Neural cell (in vitro differentiated cells): ENCODE measurements at regions not wholly inside any gene's neighbourhood (a gene's known extent, or its start where the extent isn't known, plus 50 kb on each side); places are given as distances from the start of the nearest gene placed in this dataset.

Experiments
- H2AFZ ChIP-seq: fragments of 200-600, 300-800 bp; sonication (generic), shearing (Covaris generic); 2 replicates; pipeline ENCODE4 v1.6.0; 2014; ENCODE audit warnings: low read depth, mild to moderate bottlenecking, antibody characterized with exemption, low read length, moderate library complexity
- H3F3A ChIP-seq: fragments of 200-600 bp; shearing (Covaris generic); 2 replicates; pipeline ENCODE4 v1.6.1; 2016; ENCODE audit warnings: mild to moderate bottlenecking, moderate library complexity, mixed read lengths, antibody characterized with exemption, low read length; ENCODE audit not compliant: insufficient read depth, poor library complexity, severe bottlenecking
- H3K27ac ChIP-seq: fragments of 200-600, 300-800 bp; sonication (generic), shearing (Covaris generic); 2 replicates; pipeline ENCODE4 v1.5.1; 2014; ENCODE audit warnings: mild to moderate bottlenecking, low read length, moderate library complexity
- H3K27me3 ChIP-seq: fragments of 300-800, 200-600 bp; sonication (generic), shearing (Covaris generic); 2 replicates; pipeline ENCODE4 v1.6.0; 2014; ENCODE audit warnings: mild to moderate bottlenecking, low read depth, low read length, moderate library complexity; ENCODE audit not compliant: insufficient read depth
- H3K36me3 ChIP-seq: fragments of 300-800, 200-600 bp; sonication (generic), shearing (Covaris generic); 2 replicates; pipeline ENCODE4 v1.5.1; 2014; ENCODE audit warnings: mild to moderate bottlenecking, antibody characterized with exemption, low read length, moderate library complexity; ENCODE audit not compliant: insufficient read depth
- H3K4me2 ChIP-seq: fragments of 300-800, 200-600 bp; sonication (generic), shearing (Covaris generic); 2 replicates; pipeline ENCODE4 v1.6.0; 2014; ENCODE audit warnings: mild to moderate bottlenecking, low read length
- H3K4me3 ChIP-seq: fragments of 300-800, 200-600 bp; sonication (generic), shearing (Covaris generic); 2 replicates; pipeline ENCODE4 v1.5.1; 2014; ENCODE audit warnings: mild to moderate bottlenecking, low read length, moderate library complexity
- H3K79me2 ChIP-seq: fragments of 200-600 bp; shearing (Covaris generic); replicated peaks from 2 replicates; pipeline ENCODE4 v1.6.0; 2014; ENCODE audit warnings: mild to moderate bottlenecking, low read length, moderate library complexity; ENCODE audit not compliant: insufficient read depth
- H3K9ac ChIP-seq: fragments of 300-800, 200-600 bp; sonication (generic), shearing (Covaris generic); 2 replicates; pipeline ENCODE4 v1.6.1; 2016; ENCODE audit warnings: mild to moderate bottlenecking, low read length, mixed read lengths
- H3K9me2 ChIP-seq: fragments of 200-600 bp; shearing (Covaris generic); 2 replicates; pipeline ENCODE4 v1.6.1; 2016; ENCODE audit warnings: mild to moderate bottlenecking, low read length, mixed read lengths; ENCODE audit not compliant: insufficient read depth
- H3K9me3 ChIP-seq: fragments of 200-600, 300-800 bp; sonication (generic), shearing (Covaris generic); 2 replicates; pipeline ENCODE4 v1.6.1; 2016; ENCODE audit warnings: mild to moderate bottlenecking, mixed run types, low read length, moderate library complexity, mixed read lengths
- H4K20me1 ChIP-seq: fragments of 200-600 bp; shearing (Covaris generic); 2 replicates; pipeline ENCODE4 v1.6.1; 2016; ENCODE audit warnings: mild to moderate bottlenecking, mixed run types; ENCODE audit not compliant: insufficient read depth
- CTCF ChIP-seq: fragments of 450-650 bp; IDR thresholded peaks from 2 replicates; pipeline ENCODE4 v1.5.1; 2014; ENCODE audit warnings: antibody characterized with exemption, mild to moderate bottlenecking, moderate library complexity; ENCODE audit not compliant: poor library complexity, severe bottlenecking
- EP300 ChIP-seq: fragments of 450-650 bp; conservative IDR thresholded peaks from 2 replicates; pipeline ENCODE4 v1.6.1; 2014; ENCODE audit warnings: antibody characterized with exemption, mild to moderate bottlenecking, moderate library complexity; ENCODE audit not compliant: poor library complexity, severe bottlenecking
- EZH2 ChIP-seq: fragments of 200-600, 300-800 bp; shearing (Covaris generic), sonication (generic); IDR thresholded peaks from 2 replicates; pipeline ENCODE4 v1.6.1; 2014; ENCODE audit warnings: antibody characterized with exemption, low read length, borderline replicate concordance, mild to moderate bottlenecking; ENCODE audit not compliant: insufficient read depth, poor library complexity, severe bottlenecking
- MXI1 ChIP-seq: fragments of 450-650 bp; conservative IDR thresholded peaks from 2 replicates; pipeline ENCODE4 v1.6.1; 2014; ENCODE audit warnings: antibody characterized with exemption, mild to moderate bottlenecking; ENCODE audit not compliant: poor library complexity, severe bottlenecking
- POLR2AphosphoS5 ChIP-seq: IDR thresholded peaks from 2 replicates; pipeline ENCODE4 v1.6.1; 2012
- RAD21 ChIP-seq: fragments of 450-650 bp; conservative IDR thresholded peaks from 2 replicates; pipeline ENCODE4 v1.6.1; 2014; ENCODE audit warnings: antibody characterized with exemption, mild to moderate bottlenecking, moderate library complexity
- REST ChIP-seq: IDR thresholded peaks from 2 replicates; pipeline ENCODE4 v1.6.1; 2012; ENCODE audit warnings: borderline replicate concordance
- SMC3 ChIP-seq: fragments of 450-650 bp; conservative IDR thresholded peaks from 2 replicates; pipeline ENCODE4 v1.6.1; 2014; ENCODE audit warnings: antibody characterized with exemption, mild to moderate bottlenecking, moderate library complexity; ENCODE audit not compliant: poor library complexity
- TAF1 ChIP-seq: IDR thresholded peaks from 2 replicates; pipeline ENCODE4 v1.6.1; 2012; ENCODE audit warnings: low read depth

- no peak overlapping the region for H3K9ac ChIP-seq
- H3K27ac ChIP-seq: no peak overlapping the region
- no peak overlapping the region for H3K4me2 ChIP-seq
- H3K27me3 ChIP-seq: no peaks in the 10 kb centered on the region
- H2AFZ ChIP-seq: no peak overlapping the region
- H3K9me2 ChIP-seq: no peaks in the 10 kb centered on the region
- H3K36me3 ChIP-seq: no peaks in the 10 kb centered on the region
- no peak overlapping the region for H3K4me3 ChIP-seq
- no peaks in the 10 kb centered on the region for H3F3A ChIP-seq
- no peaks in the 10 kb centered on the region for H3K9me3 ChIP-seq
- no peaks in the 10 kb centered on the region for H3K79me2 ChIP-seq
- H4K20me1 ChIP-seq: no peaks in the 10 kb centered on the region
- no peak for TF ChIP-seq POLR2AphosphoS5
- no peak for TF ChIP-seq EP300
- no peak for TF ChIP-seq MXI1
- TF ChIP-seq EZH2: no peak
- no peak for TF ChIP-seq TAF1
- TF ChIP-seq REST: no peak
- TF ChIP-seq RAD21: no peak
- no peak for TF ChIP-seq SMC3
- no peak for TF ChIP-seq CTCF
Measured at GRCh38 chr7:142414915-142415314, 157.1 kb upstream of the PRSS58 start.

GRCh38 chr7:142414135-142414534 lies 156.3 kb upstream of the PRSS58 start:
- Histone ChIP-seq H3K9me3 (no peaks in the 10 kb centered on the region), H3K9ac (no peak overlapping the region), H3K9me2 (no peaks in the 10 kb centered on the region), H3K79me2 (no peaks in the 10 kb centered on the region), H3K36me3 (no peaks in the 10 kb centered on the region), H3K27me3 (no peaks in the 10 kb centered on the region), H2AFZ (no peak overlapping the region), H3K4me3 (no peak overlapping the region), H3K27ac (no peak overlapping the region), H3F3A (no peaks in the 10 kb centered on the region), H4K20me1 (no peaks in the 10 kb centered on the region), H3K4me2 (no peak overlapping the region)
- no peak for TF ChIP-seq POLR2AphosphoS5
- no peak for TF ChIP-seq TAF1
- TF ChIP-seq SMC3: no peak
- no peak for TF ChIP-seq REST
- TF ChIP-seq RAD21: no peak
- no peak for TF ChIP-seq EZH2
- TF ChIP-seq EP300: no peak
- no peak for TF ChIP-seq MXI1
- TF ChIP-seq CTCF: no peak
